ENCODE measurements at regions not wholly inside any gene's neighbourhood (a gene's known extent, or its start where the extent isn't known, plus 50 kb on each side); places are given as distances from the start of the nearest gene placed in this dataset.
A peak's percentile ranks its signal among the peaks of the same experiment; 100 is the strongest.

- DNase-seq, result no peak
These were observed 89.5 kb upstream of the GRIA1 start for GRCh38 chr5:153400931-153401330.

DNA sequence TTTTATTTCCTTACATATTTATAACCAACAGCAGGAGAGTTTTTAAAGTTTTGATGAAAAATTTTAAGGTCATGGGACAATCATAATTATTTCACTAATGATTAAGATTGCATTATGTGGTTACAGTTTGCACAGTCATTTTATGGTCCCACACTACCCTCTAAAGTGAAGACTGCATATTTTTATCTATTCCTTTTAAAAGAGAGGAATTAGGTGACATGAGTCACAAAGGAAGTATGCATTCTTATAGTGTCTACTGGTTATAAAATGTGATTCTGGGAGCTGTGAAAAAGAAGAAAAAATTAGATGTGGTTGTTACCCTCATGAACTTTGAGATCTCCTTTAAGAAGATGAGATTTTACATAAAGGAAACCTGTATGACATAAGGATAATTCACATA is 87.9 kb upstream of the GRIA1 start:
- no peak for DNase-seq

DNA sequence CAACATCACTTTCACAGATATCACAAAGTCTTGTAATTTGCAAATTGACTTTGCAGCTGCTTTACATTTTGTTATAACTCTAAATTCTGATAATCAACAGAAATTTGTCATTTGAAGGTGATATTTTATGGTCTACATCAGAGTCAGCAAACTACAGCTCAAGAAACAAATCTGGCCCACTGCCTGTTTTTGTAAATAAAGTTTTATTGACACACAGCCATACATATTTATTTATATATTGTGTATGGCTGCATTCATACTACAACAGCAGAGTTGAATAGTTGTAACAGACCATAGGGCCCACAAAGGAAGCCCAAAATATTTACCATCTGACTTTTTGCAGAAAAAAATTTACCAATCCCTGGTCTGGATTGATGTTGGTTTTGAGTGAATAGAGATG is 87.0 kb upstream of the GRIA1 start:
- DNase-seq, result no peak

GRCh38 chr5:153404747-153405146 is 85.7 kb upstream of the GRIA1 start:
- DNase-seq, result no peak

- DNase-seq, result no peak
These were observed 68.8 kb upstream of the GRIA1 start for GRCh38 chr5:153421676-153422075.

DNA sequence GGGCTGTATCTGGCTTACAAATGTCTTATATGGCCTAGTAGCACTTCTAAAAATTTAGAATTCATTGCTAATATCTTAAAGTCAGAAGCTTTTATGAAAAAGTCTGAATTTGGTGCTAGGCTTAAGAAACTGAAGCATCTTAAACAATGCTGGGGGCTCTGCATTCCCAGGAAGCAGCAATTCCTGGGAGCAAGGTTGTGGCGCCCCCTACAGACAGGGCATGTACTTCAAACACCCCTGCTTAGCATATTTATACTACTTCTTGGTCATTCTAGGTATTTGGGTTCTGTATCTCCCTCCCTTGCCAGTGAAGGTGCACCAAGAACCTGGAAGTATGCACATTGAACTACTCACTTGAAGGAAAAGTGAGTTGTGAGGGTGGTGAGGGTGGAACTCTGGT is 64.6 kb upstream of the GRIA1 start:
- DNase-seq, result peak in 1 of 2 experiments; percentile 3

DNA sequence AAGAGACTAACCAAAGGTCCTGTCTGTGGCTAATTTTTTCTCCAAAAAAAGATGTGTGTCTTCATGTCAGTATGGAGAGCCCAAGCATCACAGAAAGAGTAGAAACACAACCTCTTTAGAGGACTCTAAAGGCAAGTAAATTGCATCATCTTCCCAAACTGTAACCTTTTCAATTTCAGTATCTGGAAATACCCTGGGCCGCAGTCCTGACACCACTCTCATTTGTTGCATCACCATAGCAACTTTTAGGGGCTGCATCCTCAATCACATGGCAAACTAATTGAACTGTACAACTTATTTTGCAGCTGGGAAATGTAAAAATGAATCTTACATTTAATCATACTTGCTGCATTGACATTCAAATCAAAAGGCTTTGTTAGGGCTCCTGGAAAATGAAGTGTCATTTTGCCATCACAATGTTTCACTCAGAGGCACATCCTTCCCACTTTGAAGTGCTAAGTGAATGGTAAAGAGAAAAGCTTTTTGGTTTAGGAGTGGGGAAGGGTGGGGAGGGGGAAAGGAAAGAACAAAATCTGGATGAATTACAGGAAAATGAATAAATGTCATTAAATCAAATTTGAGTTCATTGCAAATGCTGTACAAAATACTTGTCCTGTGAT is 60.6 kb upstream of the GRIA1 start:
- no peak for DNase-seq

- no peak for DNase-seq
These were observed 57.9 kb upstream of the GRIA1 start for GRCh38 chr5:153432583-153432982.

DNA sequence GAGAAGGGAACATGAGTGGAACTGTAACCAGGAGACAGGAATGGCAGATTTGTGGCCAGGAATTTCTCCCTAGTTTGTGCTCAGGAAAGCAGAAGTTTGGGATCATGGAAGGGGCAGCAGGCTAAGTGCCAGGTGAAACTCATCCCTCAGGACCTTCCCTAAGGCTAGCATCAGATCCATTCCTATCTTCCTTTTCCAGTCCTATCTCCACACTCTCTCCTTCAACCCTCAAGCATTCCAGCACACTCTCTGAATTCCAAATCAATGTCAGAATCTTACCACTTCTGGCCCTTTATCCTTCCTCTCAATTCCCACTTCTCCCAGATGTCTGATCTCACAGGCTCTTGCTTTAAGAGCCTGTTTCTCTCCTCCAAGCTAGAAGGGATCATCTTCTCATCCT is 53.2 kb upstream of the GRIA1 start:
- DNase-seq, result no peak

DNA sequence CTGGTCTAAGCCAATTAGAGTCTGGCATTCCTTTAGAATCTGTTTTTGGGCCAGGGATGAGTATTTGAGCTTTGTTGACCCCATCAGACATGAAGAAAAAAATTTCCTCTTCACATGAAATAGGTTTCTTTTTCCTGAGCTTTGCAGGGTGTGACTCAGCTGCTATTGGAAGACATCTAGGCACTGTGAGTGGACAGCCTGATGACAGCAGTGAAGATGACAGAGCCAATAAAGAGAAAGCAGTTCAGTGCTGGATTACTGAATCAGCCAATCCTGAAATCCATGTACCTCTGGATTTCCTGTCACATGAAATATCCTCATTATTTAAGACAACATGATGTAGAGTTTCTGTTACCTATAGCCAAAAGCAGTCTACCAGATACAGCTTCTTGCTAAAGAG is 51.3 kb upstream of the GRIA1 start:
- no peak for DNase-seq

Measured in NCI-H526 (cell line).